ENCODE measurements at regions not wholly inside any gene's neighbourhood (a gene's known extent, or its start where the extent isn't known, plus 50 kb on each side); places are given as distances from the start of the nearest gene placed in this dataset.
A peak's percentile ranks its signal among the peaks of the same experiment; 100 is the strongest.

- no peak for DNase-seq (ENCODE audit: low spot score in 2 of 2)
- ATAC-seq: no peak
- Mint-ChIP-seq H3K27ac (no peak overlapping the region), H3K9me3 (no peaks in the 10 kb centered on the region), H3K36me3 (no peaks in the 10 kb centered on the region)
Measured at GRCh38 chr6:43963203-43963602, 164.0 kb downstream of the MRPL14 start.

GRCh38 chr6:43962458-43962857 is 164.8 kb downstream of the MRPL14 start:
- no peak for ATAC-seq
- no peaks in the 10 kb centered on the region for H3K9me3 Mint-ChIP-seq
- H3K27ac Mint-ChIP-seq: no peak overlapping the region
- DNase-seq (ENCODE audit: low spot score in 2 of 2): no peak
- no peaks in the 10 kb centered on the region for H3K36me3 Mint-ChIP-seq

- ATAC-seq (no peak), DNase-seq (ENCODE audit: low spot score in 2 of 2) (no peak)
- Mint-ChIP-seq H3K36me3 (peaks cover 6% of the 10 kb centered on the region in 2 donors), H3K27ac (no peak overlapping the region), H3K9me3 (peaks cover 0 to 5% of the 10 kb centered on the region in 2 donors)
Measured at GRCh38 chr6:43957273-43957672, 170.0 kb downstream of the MRPL14 start.

GRCh38 chr6:43956478-43956877 is 170.8 kb downstream of the MRPL14 start:
- Mint-ChIP-seq H3K9me3 (peaks cover 0 to 5% of the 10 kb centered on the region in 2 donors), H3K36me3 (peaks cover 6% of the 10 kb centered on the region in 2 donors), H3K27ac (no peak overlapping the region)
- DNase-seq (ENCODE audit: low spot score in 2 of 2) (no peak), ATAC-seq (no peak)

GRCh38 chr6:43954311-43955131 is 172.7 kb downstream of the MRPL14 start:
- Mint-ChIP-seq H3K36me3 (peaks cover 6% of the 10 kb centered on the region in 2 donors), H3K27ac (no peak overlapping the region), H3K9me3 (peaks cover 0 to 5% of the 10 kb centered on the region in 2 donors)
- no peak for ATAC-seq
- no peak for DNase-seq (ENCODE audit: low spot score in 2 of 2)

- ATAC-seq: no peak
- Mint-ChIP-seq H3K9me3 (peaks cover 0 to 5% of the 10 kb centered on the region in 2 donors), H3K36me3 (peaks cover 6% of the 10 kb centered on the region in 2 donors), H3K27ac (no peak overlapping the region)
- DNase-seq (ENCODE audit: low spot score in 2 of 2): no peak
Measured at GRCh38 chr6:43953794-43954310, 173.4 kb downstream of the MRPL14 start.

GRCh38 chr6:43953256-43953655 is 174.0 kb downstream of the MRPL14 start:
- ATAC-seq (no peak), DNase-seq (ENCODE audit: low spot score in 2 of 2) (no peak)
- Mint-ChIP-seq H3K9me3 (peaks cover 0 to 5% of the 10 kb centered on the region in 2 donors), H3K36me3 (peaks cover 6% of the 10 kb centered on the region in 2 donors), H3K27ac (no peak overlapping the region)

- no peak overlapping the region for H3K27ac Mint-ChIP-seq
- peaks cover 0 to 5% of the 10 kb centered on the region in 2 donors for H3K9me3 Mint-ChIP-seq
- ATAC-seq (no peak), DNase-seq (ENCODE audit: low spot score in 2 of 2) (no peak)
- H3K36me3 Mint-ChIP-seq: peaks cover 6% of the 10 kb centered on the region in 2 donors
Measured at GRCh38 chr6:43952746-43953145, 174.5 kb downstream of the MRPL14 start.

GRCh38 chr6:43951756-43952675 is 175.2 kb downstream of the MRPL14 start:
- peaks cover 6% of the 10 kb centered on the region in 2 donors for H3K36me3 Mint-ChIP-seq
- no peak overlapping the region for H3K27ac Mint-ChIP-seq

GRCh38 chr6:43951063-43951755 is 176.0 kb downstream of the MRPL14 start:
- peaks cover 0 to 9% of the 10 kb centered on the region in 2 donors for H3K9me3 Mint-ChIP-seq
- peaks cover 2% of the 10 kb centered on the region in 2 donors for H3K36me3 Mint-ChIP-seq
- peak; percentile 41 to 50 for ATAC-seq
- H3K27ac Mint-ChIP-seq: no peak overlapping the region
- no peak for DNase-seq (ENCODE audit: low spot score in 2 of 2)

More at GRCh38 chr6:43951756-43952675, 175.2 kb downstream of the MRPL14 start:
- H3K9me3 Mint-ChIP-seq: peaks cover 0 to 5% of the 10 kb centered on the region in 2 donors
- ATAC-seq (no peak), DNase-seq (ENCODE audit: low spot score in 2 of 2) (no peak)

- Mint-ChIP-seq H3K9me3 (peaks cover 0 to 7% of the 10 kb centered on the region in 2 donors), H3K27ac (no peak overlapping the region), H3K36me3 (no peaks in the 10 kb centered on the region)
- DNase-seq (ENCODE audit: low spot score in 2 of 2) (no peak), ATAC-seq (no peak)
Measured at GRCh38 chr6:43950731-43951062, 176.6 kb downstream of the MRPL14 start.

GRCh38 chr6:43950051-43950605 is 177.1 kb downstream of the MRPL14 start:
- peaks cover 0 to 2% of the 10 kb centered on the region in 2 donors for H3K36me3 Mint-ChIP-seq
- peaks cover 0 to 7% of the 10 kb centered on the region in 2 donors for H3K9me3 Mint-ChIP-seq
- DNase-seq (ENCODE audit: low spot score in 2 of 2) (no peak), ATAC-seq (no peak)
- no peak overlapping the region for H3K27ac Mint-ChIP-seq

GRCh38 chr6:43949551-43949991 is 177.7 kb downstream of the MRPL14 start:
- DNase-seq (ENCODE audit: low spot score in 2 of 2): no peak
- Mint-ChIP-seq H3K9me3 (peaks cover 0 to 7% of the 10 kb centered on the region in 2 donors), H3K36me3 (peaks cover 0 to 5% of the 10 kb centered on the region in 2 donors), H3K27ac (no peak overlapping the region)
- ATAC-seq: no peak

GRCh38 chr6:43948527-43949485 is 178.4 kb downstream of the MRPL14 start:
- Mint-ChIP-seq H3K27ac (no peak overlapping the region), H3K9me3 (peaks cover 0 to 7% of the 10 kb centered on the region in 2 donors), H3K36me3 (peaks cover 0 to 5% of the 10 kb centered on the region in 2 donors)
- DNase-seq (ENCODE audit: low spot score in 2 of 2) (no peak), ATAC-seq (no peak)

- Mint-ChIP-seq H3K9me3 (peaks cover 0 to 7% of the 10 kb centered on the region in 2 donors), H3K36me3 (peaks cover 0 to 5% of the 10 kb centered on the region in 2 donors)
- no peak for ATAC-seq
Measured at GRCh38 chr6:43947860-43948259, 177.8 kb downstream of the VEGFA start.

More at GRCh38 chr6:43947860-43948259, 177.8 kb downstream of the VEGFA start:
- DNase-seq (ENCODE audit: low spot score in 2 of 2): no peak
- no peak overlapping the region for H3K27ac Mint-ChIP-seq
